ENCODE measurements at regions not wholly inside any gene's neighbourhood (a gene's known extent, or its start where the extent isn't known, plus 50 kb on each side); places are given as distances from the start of the nearest gene placed in this dataset.
A peak's percentile ranks its signal among the peaks of the same experiment; 100 is the strongest.

DNA sequence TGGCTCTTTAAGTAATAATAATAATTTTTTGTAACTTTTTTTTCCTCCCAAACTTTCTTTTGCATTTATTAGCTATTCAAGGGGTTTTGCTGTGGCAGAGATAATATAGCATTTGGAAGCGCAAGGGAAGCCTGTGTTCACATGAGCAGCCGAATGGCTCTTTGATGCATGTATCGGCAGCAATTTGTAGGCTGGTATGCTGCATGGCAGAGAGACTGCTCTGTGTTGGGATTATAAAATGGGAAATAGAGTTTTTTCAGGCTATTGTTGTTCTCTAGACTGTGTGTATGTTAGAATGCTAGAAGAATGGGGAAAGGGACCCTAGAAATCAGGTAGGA, 94.6 kb upstream of the SALL1 start:
- Histone ChIP-seq H3K27ac (ENCODE audit: insufficient read depth, low read length, poor library complexity, severe bottlenecking) (no peak overlapping the region), H3K27me3 (ENCODE audit: control insufficient read depth, insufficient read depth, low read length) (no peaks in the 10 kb centered on the region), H3K4me1 (ENCODE audit: control insufficient read depth, insufficient read depth, low read length, poor library complexity, severe bottlenecking) (no peaks in the 10 kb centered on the region), H3K9me3 (ENCODE audit: control insufficient read depth in 2 of 2, low read length in 2 of 2) (no peaks in the 10 kb centered on the region), H3K4me3 (ENCODE audit: low read depth, low read length) (no peak overlapping the region), H3K36me3 (ENCODE audit: control insufficient read depth, insufficient read depth, low read length) (no peaks in the 10 kb centered on the region)
- Mint-ChIP-seq H3K9me3 (peaks cover 0 to 10% (median 3%) of the 10 kb centered on the region in 7 donors), H3K4me1 (no peaks in the 10 kb centered on the region), H3K27me3 (no peaks in the 10 kb centered on the region), H3K27ac (no peak overlapping the region), H3K4me3 (no peak overlapping the region), H3K36me3 (no peaks in the 10 kb centered on the region)
- ATAC-seq (ENCODE audit: low read depth in 2 of 2) = no peak
- no peak for DNase-seq

DNA sequence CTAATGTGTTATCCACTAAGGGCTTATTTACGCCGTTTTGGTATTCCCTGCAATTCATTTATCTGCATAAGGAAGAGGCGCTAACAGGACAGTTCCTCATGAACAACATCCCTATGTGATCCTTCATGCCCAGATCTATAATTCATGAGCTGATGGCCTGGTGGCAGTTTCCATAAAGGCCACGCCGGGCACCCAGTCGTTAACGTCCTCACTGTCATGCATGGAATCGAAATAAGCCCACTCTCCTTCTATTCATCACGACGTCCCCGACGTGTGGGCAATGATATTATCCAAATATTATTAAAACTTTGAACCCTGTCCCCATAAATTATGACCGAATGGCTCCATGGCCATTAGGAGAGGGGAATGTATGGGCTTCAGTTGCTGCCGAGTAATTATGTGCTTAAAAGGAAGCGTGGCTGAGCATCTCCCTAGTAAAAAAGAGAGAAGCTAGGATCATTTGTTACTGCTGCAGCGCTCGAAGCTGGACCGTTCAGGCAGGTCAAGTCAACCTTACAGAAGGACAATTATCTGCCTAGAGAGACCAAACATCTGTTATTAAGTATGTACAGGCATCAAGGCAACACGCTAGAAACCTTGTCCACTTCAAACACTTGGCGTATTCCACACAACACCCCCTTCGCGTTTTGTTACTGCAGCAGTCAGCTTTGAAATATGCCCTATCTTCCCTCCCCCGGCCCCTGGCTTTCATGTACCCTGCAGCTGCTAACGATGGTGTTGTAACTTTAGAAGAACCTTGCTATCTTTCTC, 94.0 kb upstream of the SALL1 start:
- no peaks in the 10 kb centered on the region for H3K4me1 Mint-ChIP-seq
- ATAC-seq (ENCODE audit: low read depth in 2 of 2) = no peak
- H3K4me3 Mint-ChIP-seq = no peak overlapping the region
- no peaks in the 10 kb centered on the region for H3K9me3 ChIP-seq (ENCODE audit: control insufficient read depth in 2 of 2, low read length in 2 of 2)
- H3K27me3 ChIP-seq (ENCODE audit: control insufficient read depth, insufficient read depth, low read length) = no peaks in the 10 kb centered on the region
- H3K27ac ChIP-seq (ENCODE audit: insufficient read depth, low read length, poor library complexity, severe bottlenecking) = no peak overlapping the region
- no peak overlapping the region for H3K4me3 ChIP-seq (ENCODE audit: low read depth, low read length)
- no peak for DNase-seq
- H3K36me3 Mint-ChIP-seq = no peaks in the 10 kb centered on the region
- no peaks in the 10 kb centered on the region for H3K27me3 Mint-ChIP-seq
- no peak overlapping the region for H3K27ac Mint-ChIP-seq
- H3K36me3 ChIP-seq (ENCODE audit: control insufficient read depth, insufficient read depth, low read length) = no peaks in the 10 kb centered on the region
- H3K4me1 ChIP-seq (ENCODE audit: control insufficient read depth, insufficient read depth, low read length, poor library complexity, severe bottlenecking) = no peaks in the 10 kb centered on the region
- H3K9me3 Mint-ChIP-seq = peaks cover 0 to 10% (median 4%) of the 10 kb centered on the region in 7 donors

DNA sequence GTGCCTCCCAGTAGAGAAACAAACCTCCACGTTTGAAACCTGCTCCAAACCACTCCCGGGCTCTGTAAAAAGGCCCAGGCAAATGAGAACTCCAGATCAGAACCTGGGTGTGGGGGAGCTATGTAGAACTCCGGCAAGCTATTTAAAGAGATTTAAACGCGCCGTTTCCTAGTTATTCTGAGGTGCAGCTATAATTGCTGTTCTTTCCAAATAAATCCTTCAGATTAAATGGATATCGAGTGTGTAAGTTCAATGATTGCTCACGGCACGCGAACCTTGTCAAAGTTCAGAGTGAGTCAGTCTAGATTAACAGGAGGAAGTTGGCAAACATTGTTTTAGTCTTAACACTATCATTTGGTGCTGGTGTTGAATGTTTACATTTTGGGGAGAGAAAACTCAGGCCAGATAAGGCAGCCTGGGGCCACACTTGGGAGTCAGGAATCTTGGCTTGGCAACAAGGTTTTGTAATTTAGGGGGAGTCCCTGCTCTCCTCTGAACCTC, 92.9 kb upstream of the SALL1 start:
- no peaks in the 10 kb centered on the region for H3K9me3 ChIP-seq (ENCODE audit: control insufficient read depth in 2 of 2, low read length in 2 of 2)
- H3K36me3 Mint-ChIP-seq = no peaks in the 10 kb centered on the region
- no peak overlapping the region for H3K4me3 Mint-ChIP-seq
- H3K27me3 ChIP-seq (ENCODE audit: control insufficient read depth, insufficient read depth, low read length) = no peaks in the 10 kb centered on the region
- H3K9me3 Mint-ChIP-seq = peaks cover 0 to 15% (median 6%) of the 10 kb centered on the region in 7 donors
- no peak overlapping the region for H3K27ac Mint-ChIP-seq
- no peak overlapping the region for H3K4me3 ChIP-seq (ENCODE audit: low read depth, low read length)
- H3K27me3 Mint-ChIP-seq = no peaks in the 10 kb centered on the region
- no peaks in the 10 kb centered on the region for H3K4me1 ChIP-seq (ENCODE audit: control insufficient read depth, insufficient read depth, low read length, poor library complexity, severe bottlenecking)
- H3K4me1 Mint-ChIP-seq = no peaks in the 10 kb centered on the region
- H3K36me3 ChIP-seq (ENCODE audit: control insufficient read depth, insufficient read depth, low read length) = no peaks in the 10 kb centered on the region
- no peak overlapping the region for H3K27ac ChIP-seq (ENCODE audit: insufficient read depth, low read length, poor library complexity, severe bottlenecking)
- ATAC-seq (ENCODE audit: low read depth in 2 of 2) = no peak
- no peak for DNase-seq

DNA sequence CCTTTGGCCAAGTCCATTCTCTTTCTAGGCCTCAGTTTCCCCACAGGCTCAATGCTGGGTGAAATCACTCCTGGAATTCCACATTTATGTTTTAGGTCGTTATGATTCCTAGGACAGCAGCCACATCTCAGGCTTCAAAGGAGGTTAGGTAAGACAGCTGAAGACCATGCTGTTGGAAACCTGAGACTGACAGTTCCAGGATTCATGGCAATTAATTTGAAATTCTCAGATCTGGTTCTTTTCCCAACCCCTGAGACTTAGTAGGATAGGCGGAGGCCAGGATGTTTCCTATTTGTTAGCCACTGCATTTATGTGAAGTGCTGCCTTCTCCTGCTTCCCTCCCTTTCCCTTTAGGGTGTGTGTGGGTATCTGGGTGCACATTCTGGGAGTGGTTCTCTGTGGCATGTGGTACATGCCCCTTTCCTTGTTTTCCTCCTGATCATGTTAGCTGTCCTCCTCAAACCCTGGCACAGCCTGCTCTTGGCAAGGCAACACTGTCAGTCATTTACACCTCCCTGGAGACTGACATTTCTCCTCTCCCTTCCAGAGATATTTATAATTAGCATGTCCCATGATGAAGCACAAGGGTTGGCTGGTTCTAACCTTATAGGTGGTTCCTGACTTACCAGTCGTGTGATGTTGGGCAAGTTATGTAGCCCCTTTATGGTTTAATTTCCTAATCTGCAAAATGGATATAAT, 91.4 kb upstream of the SALL1 start:
- Mint-ChIP-seq H3K27me3 (no peaks in the 10 kb centered on the region), H3K4me3 (no peak overlapping the region), H3K36me3 (no peaks in the 10 kb centered on the region), H3K9me3 (peaks cover 0 to 16% (median 6%) of the 10 kb centered on the region in 7 donors), H3K4me1 (no peaks in the 10 kb centered on the region), H3K27ac (no peak overlapping the region)
- H3K9me3 ChIP-seq (ENCODE audit: control insufficient read depth in 2 of 2, low read length in 2 of 2) = no peaks in the 10 kb centered on the region
- no peaks in the 10 kb centered on the region for H3K4me1 ChIP-seq (ENCODE audit: control insufficient read depth, insufficient read depth, low read length, poor library complexity, severe bottlenecking)
- H3K36me3 ChIP-seq (ENCODE audit: control insufficient read depth, insufficient read depth, low read length) = no peaks in the 10 kb centered on the region
- no peak overlapping the region for H3K27ac ChIP-seq (ENCODE audit: insufficient read depth, low read length, poor library complexity, severe bottlenecking)
- H3K4me3 ChIP-seq (ENCODE audit: low read depth, low read length) = no peak overlapping the region
- ATAC-seq (ENCODE audit: low read depth in 2 of 2) (no peak), DNase-seq (no peak)
- H3K27me3 ChIP-seq (ENCODE audit: control insufficient read depth, insufficient read depth, low read length) = no peaks in the 10 kb centered on the region

DNA sequence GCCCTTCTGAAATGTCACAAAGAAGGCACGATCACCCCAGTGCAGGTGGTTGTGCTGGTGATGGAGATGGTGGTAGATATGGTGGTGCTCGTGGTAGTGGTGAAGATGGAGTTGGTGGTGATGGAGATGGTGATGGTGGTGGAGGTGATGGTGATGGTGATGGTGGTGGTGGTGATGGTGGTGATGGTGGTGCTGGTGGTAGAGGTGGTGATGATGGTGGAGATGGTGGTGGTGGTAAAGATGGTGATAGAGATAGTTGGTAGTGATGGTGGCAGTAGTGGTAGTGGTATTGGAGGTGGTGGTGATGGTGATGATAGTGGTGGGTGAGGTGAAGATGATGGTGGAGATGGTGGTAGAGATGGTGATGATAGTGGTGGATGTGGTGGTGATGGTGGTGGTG, 88.1 kb upstream of the SALL1 start:
- no peak overlapping the region for H3K27ac ChIP-seq (ENCODE audit: insufficient read depth, low read length, poor library complexity, severe bottlenecking)
- no peaks in the 10 kb centered on the region for H3K9me3 ChIP-seq (ENCODE audit: control insufficient read depth in 2 of 2, low read length in 2 of 2)
- DNase-seq = no peak
- no peak for ATAC-seq (ENCODE audit: low read depth in 2 of 2)
- H3K4me1 ChIP-seq (ENCODE audit: control insufficient read depth, insufficient read depth, low read length, poor library complexity, severe bottlenecking) = no peaks in the 10 kb centered on the region
- Mint-ChIP-seq H3K4me3 (no peak overlapping the region), H3K4me1 (no peaks in the 10 kb centered on the region), H3K36me3 (no peaks in the 10 kb centered on the region), H3K27me3 (no peaks in the 10 kb centered on the region), H3K9me3 (peaks cover 0 to 16% (median 3%) of the 10 kb centered on the region in 7 donors), H3K27ac (no peak overlapping the region)
- H3K4me3 ChIP-seq (ENCODE audit: low read depth, low read length) = no peak overlapping the region
- no peaks in the 10 kb centered on the region for H3K36me3 ChIP-seq (ENCODE audit: control insufficient read depth, insufficient read depth, low read length)
- no peaks in the 10 kb centered on the region for H3K27me3 ChIP-seq (ENCODE audit: control insufficient read depth, insufficient read depth, low read length)

DNA sequence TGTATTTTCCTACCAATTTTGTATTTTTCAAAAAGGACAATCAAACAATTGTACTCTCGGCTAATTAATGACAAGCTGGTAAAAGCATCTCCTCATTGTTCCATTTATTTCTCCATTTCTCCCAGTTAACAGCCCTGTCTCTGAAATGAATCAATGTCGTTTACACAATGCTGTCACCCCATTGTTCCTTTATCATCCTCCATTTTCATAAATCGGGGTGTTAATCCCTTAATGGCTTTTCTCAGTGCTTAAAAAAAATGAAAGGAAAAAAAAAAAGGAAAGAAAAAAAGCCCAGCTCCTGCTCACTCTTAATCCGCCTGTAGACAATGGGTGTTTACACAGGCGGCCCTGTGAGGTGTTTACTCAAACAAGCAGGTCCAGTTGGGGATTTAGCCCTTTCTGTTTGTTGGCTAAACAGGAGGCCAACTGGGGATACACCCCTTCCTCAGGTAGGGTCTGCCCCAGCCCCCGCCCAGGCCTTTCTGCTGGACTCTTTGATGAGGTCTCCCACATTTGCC, 86.8 kb upstream of the SALL1 start:
- H3K36me3 Mint-ChIP-seq = no peaks in the 10 kb centered on the region
- H3K4me1 Mint-ChIP-seq = no peaks in the 10 kb centered on the region
- no peaks in the 10 kb centered on the region for H3K27me3 ChIP-seq (ENCODE audit: control insufficient read depth, insufficient read depth, low read length)
- H3K36me3 ChIP-seq (ENCODE audit: control insufficient read depth, insufficient read depth, low read length) = no peaks in the 10 kb centered on the region
- H3K4me1 ChIP-seq (ENCODE audit: control insufficient read depth, insufficient read depth, low read length, poor library complexity, severe bottlenecking) = no peaks in the 10 kb centered on the region
- no peak for ATAC-seq (ENCODE audit: low read depth in 2 of 2)
- no peak for DNase-seq
- H3K4me3 Mint-ChIP-seq = no peak overlapping the region
- peaks cover 0 to 16% (median 3%) of the 10 kb centered on the region in 7 donors for H3K9me3 Mint-ChIP-seq
- H3K27ac ChIP-seq (ENCODE audit: insufficient read depth, low read length, poor library complexity, severe bottlenecking) = no peak overlapping the region
- peak overlapping the region in 1 of 3 donors; percentile 59 for H3K27ac Mint-ChIP-seq
- H3K4me3 ChIP-seq (ENCODE audit: low read depth, low read length) = no peak overlapping the region
- H3K9me3 ChIP-seq (ENCODE audit: control insufficient read depth in 2 of 2, low read length in 2 of 2) = no peaks in the 10 kb centered on the region
- no peaks in the 10 kb centered on the region for H3K27me3 Mint-ChIP-seq

DNA sequence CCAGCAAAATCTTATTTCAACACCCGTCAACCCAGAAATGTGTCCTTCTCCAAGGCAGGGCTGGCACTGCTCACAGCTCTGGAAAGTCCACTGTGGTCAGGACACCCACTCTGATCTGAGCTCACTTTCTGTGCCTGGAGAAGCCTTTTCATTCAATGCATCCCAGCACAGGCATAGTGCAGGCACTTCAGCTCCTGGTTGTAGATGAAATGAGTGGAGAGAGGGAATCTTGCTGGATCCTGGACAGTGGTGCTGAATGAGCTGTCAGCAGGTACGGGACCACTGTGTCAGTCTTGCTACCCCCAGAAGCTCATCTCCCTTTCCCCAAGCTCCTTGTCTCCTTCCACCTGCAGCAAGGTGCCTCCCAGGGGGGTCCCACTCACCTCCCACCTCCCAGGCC, 86.1 kb upstream of the SALL1 start:
- no peaks in the 10 kb centered on the region for H3K36me3 ChIP-seq (ENCODE audit: control insufficient read depth, insufficient read depth, low read length)
- ATAC-seq (ENCODE audit: low read depth in 2 of 2) (no peak), DNase-seq (no peak)
- H3K27ac ChIP-seq (ENCODE audit: insufficient read depth, low read length, poor library complexity, severe bottlenecking) = no peak overlapping the region
- H3K27me3 Mint-ChIP-seq = no peaks in the 10 kb centered on the region
- H3K4me1 Mint-ChIP-seq = no peaks in the 10 kb centered on the region
- H3K27me3 ChIP-seq (ENCODE audit: control insufficient read depth, insufficient read depth, low read length) = no peaks in the 10 kb centered on the region
- H3K4me3 ChIP-seq (ENCODE audit: low read depth, low read length) = no peak overlapping the region
- peaks cover 0 to 16% (median 3%) of the 10 kb centered on the region in 7 donors for H3K9me3 Mint-ChIP-seq
- H3K27ac Mint-ChIP-seq = no peak overlapping the region
- no peaks in the 10 kb centered on the region for H3K9me3 ChIP-seq (ENCODE audit: control insufficient read depth in 2 of 2, low read length in 2 of 2)
- H3K4me1 ChIP-seq (ENCODE audit: control insufficient read depth, insufficient read depth, low read length, poor library complexity, severe bottlenecking) = no peaks in the 10 kb centered on the region
- no peak overlapping the region for H3K4me3 Mint-ChIP-seq
- H3K36me3 Mint-ChIP-seq = no peaks in the 10 kb centered on the region

All from CD4-positive, CD25-positive, alpha-beta regulatory T cell (primary cell).